HCEC 1CT (cell line): ENCODE measurements at regions not wholly inside any gene's neighbourhood (a gene's known extent, or its start where the extent isn't known, plus 50 kb on each side); places are given as distances from the start of the nearest gene placed in this dataset.
"Not testable (repeated sequence)": the region's sequence is repeated elsewhere in the genome, so short reads cannot be mapped to it uniquely, and the experiment has no call there.

Source experiments
- DNase-seq: peaks from one replicate; pipeline ENCODE4 v3.0.0-alpha.2; 2017

- not testable (repeated sequence) for DNase-seq
Measured at GRCh38 chr13:109268492-109268891, 517.9 kb downstream of the IRS2 start.

GRCh38 chr13:109267400-109267799 is 519.0 kb downstream of the IRS2 start:
- not testable (repeated sequence) for DNase-seq

- DNase-seq, result not testable (repeated sequence)
Measured at GRCh38 chr13:109265438-109265742, 521.0 kb downstream of the IRS2 start.

- not testable (repeated sequence) for DNase-seq
Measured at GRCh38 chr13:109264603-109265437, 521.6 kb downstream of the IRS2 start.

- not testable (repeated sequence) for DNase-seq
Measured at GRCh38 chr13:109257761-109258157, 528.6 kb downstream of the IRS2 start.
